ENCODE measurements at regions not wholly inside any gene's neighbourhood (a gene's known extent, or its start where the extent isn't known, plus 50 kb on each side); places are given as distances from the start of the nearest gene placed in this dataset.
A peak's percentile ranks its signal among the peaks of the same experiment; 100 is the strongest.

GRCh38 chr2:64374686-64375085, 79.3 kb upstream of the LGALSL start:
- DNase-seq, result no peak
- TF ChIP-seq, protein P1, sequence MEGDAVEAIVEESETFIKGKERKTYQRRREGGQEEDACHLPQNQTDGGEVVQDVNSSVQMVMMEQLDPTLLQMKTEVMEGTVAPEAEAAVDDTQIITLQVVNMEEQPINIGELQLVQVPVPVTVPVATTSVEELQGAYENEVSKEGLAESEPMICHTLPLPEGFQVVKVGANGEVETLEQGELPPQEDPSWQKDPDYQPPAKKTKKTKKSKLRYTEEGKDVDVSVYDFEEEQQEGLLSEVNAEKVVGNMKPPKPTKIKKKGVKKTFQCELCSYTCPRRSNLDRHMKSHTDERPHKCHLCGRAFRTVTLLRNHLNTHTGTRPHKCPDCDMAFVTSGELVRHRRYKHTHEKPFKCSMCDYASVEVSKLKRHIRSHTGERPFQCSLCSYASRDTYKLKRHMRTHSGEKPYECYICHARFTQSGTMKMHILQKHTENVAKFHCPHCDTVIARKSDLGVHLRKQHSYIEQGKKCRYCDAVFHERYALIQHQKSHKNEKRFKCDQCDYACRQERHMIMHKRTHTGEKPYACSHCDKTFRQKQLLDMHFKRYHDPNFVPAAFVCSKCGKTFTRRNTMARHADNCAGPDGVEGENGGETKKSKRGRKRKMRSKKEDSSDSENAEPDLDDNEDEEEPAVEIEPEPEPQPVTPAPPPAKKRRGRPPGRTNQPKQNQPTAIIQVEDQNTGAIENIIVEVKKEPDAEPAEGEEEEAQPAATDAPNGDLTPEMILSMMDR (IDR thresholded peaks at IDR 0.05; ENCODE audit: control extremely low read depth, extremely low read depth), result no peak
- Histone ChIP-seq H3K9me3 (ENCODE audit: control insufficient read depth in 4 of 4, insufficient read depth in 3 of 4, low read length in 3 of 4) (peaks cover 0 to 4% (median 1%) of the 10 kb centered on the region in 4 donors), H3K27ac (ENCODE audit: low read depth in 1 of 2, low read length in 1 of 2) (no peak overlapping the region), H3K9ac (ENCODE audit: insufficient read depth in 1 of 2, low read length in 2 of 2) (no peak overlapping the region), H3K4me1 (ENCODE audit: control insufficient read depth in 5 of 5, insufficient read depth in 5 of 5, low read length in 5 of 5) (peaks cover 0 to 3% (median 0%) of the 10 kb centered on the region in 5 donors), H3K36me3 (ENCODE audit: control insufficient read depth in 4 of 4, insufficient read depth in 4 of 4, low read length in 4 of 4) (no peaks in the 10 kb centered on the region), H3K27me3 (ENCODE audit: control insufficient read depth in 3 of 3, insufficient read depth in 3 of 3, low read length in 2 of 3) (no peaks in the 10 kb centered on the region), H3K4me3 (no peak overlapping the region)
- no peak for ATAC-seq (ENCODE audit: insufficient read depth, low FRiP score)
- 43 to 49% methylated on average over 4 of the region's 4 CpGs for WGBS, 2 donors

DNA sequence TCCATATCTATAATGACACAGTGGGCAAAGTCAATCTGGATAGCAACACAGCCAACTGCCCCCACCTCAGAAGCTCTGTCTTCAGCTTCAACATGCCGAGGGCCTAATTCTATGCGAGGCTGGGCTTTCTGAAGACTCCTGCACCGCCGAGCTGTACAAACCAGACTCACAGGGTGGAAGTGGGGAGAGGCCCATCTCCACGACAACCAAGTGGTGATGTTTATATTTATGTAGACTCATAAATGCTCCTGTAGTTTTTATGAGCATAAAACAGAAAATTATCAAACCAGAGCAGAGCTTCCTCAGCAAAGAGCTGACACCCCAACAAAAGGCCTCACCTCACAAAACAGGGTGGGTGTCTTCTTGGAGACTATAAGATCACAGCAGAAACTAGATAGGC, 77.0 kb upstream of the LGALSL start:
- DNase-seq (peak; percentile 37 to 48 (median 40)), ATAC-seq (ENCODE audit: insufficient read depth, low FRiP score) (no peak)
- TF ChIP-seq, protein P1 (IDR thresholded peaks at IDR 0.05; ENCODE audit: control extremely low read depth, extremely low read depth), result no peak
- no peaks in the 10 kb centered on the region for H3K36me3 ChIP-seq (ENCODE audit: control insufficient read depth in 4 of 4, insufficient read depth in 4 of 4, low read length in 4 of 4)
- H3K4me1 ChIP-seq (ENCODE audit: control insufficient read depth in 5 of 5, insufficient read depth in 5 of 5, low read length in 5 of 5), result peaks cover 0 to 4% (median 0%) of the 10 kb centered on the region in 5 donors
- no peaks in the 10 kb centered on the region for H3K27me3 ChIP-seq (ENCODE audit: control insufficient read depth in 3 of 3, insufficient read depth in 3 of 3, low read length in 2 of 3)
- peaks cover 0 to 4% (median 0%) of the 10 kb centered on the region in 4 donors for H3K9me3 ChIP-seq (ENCODE audit: control insufficient read depth in 4 of 4, insufficient read depth in 3 of 4, low read length in 3 of 4)
- H3K9ac ChIP-seq (ENCODE audit: insufficient read depth in 1 of 2, low read length in 2 of 2), result no peak overlapping the region
- WGBS, 2 donors, result 78 to 81% methylated on average over 5 of the region's 5 CpGs
- no peak overlapping the region for H3K27ac ChIP-seq (ENCODE audit: low read depth in 1 of 2, low read length in 1 of 2)
- H3K4me3 ChIP-seq, result no peak overlapping the region

GRCh38 chr2:64379186-64379585, 74.8 kb upstream of the LGALSL start:
- 94 to 96% methylated on average over 7 of the region's 7 CpGs for WGBS, 2 donors
- Histone ChIP-seq H3K4me1 (ENCODE audit: control insufficient read depth in 5 of 5, insufficient read depth in 5 of 5, low read length in 5 of 5) (peaks cover 0 to 7% (median 0%) of the 10 kb centered on the region in 5 donors), H3K9me3 (ENCODE audit: control insufficient read depth in 4 of 4, insufficient read depth in 3 of 4, low read length in 3 of 4) (peaks cover 0 to 4% (median 0%) of the 10 kb centered on the region in 4 donors), H3K27ac (ENCODE audit: low read depth in 1 of 2, low read length in 1 of 2) (no peak overlapping the region), H3K4me3 (no peak overlapping the region), H3K27me3 (ENCODE audit: control insufficient read depth in 3 of 3, insufficient read depth in 3 of 3, low read length in 2 of 3) (no peaks in the 10 kb centered on the region), H3K36me3 (ENCODE audit: control insufficient read depth in 4 of 4, insufficient read depth in 4 of 4, low read length in 4 of 4) (no peaks in the 10 kb centered on the region), H3K9ac (ENCODE audit: insufficient read depth in 1 of 2, low read length in 2 of 2) (no peak overlapping the region)
- TF ChIP-seq, protein P1 (IDR thresholded peaks at IDR 0.05; ENCODE audit: control extremely low read depth, extremely low read depth), result no peak
- ATAC-seq (ENCODE audit: insufficient read depth, low FRiP score) (no peak), DNase-seq (no peak)
